H1 (cell line): ENCODE measurements at regions not wholly inside any gene's neighbourhood (a gene's known extent, or its start where the extent isn't known, plus 50 kb on each side); places are given as distances from the start of the nearest gene placed in this dataset.

Experiments used
- CTCF ChIA-PET: fragments of 300-600 bp; sonication (Branson Sonifier 250); formaldehyde crosslinking; loops from one replicate; lab custom pipeline; 2021; ENCODE audit not compliant: partially characterized antibody; lab: Charles Lee
- POLR2A ChIA-PET: fragments of 300-600 bp; sonication (Branson Sonifier 250); formaldehyde crosslinking; loops from one replicate; lab custom pipeline; 2021; ENCODE audit warnings: inconsistent platforms; ENCODE audit not compliant: partially characterized antibody; lab: Charles Lee
- DNase-seq, 2 experiments: peaks; one replicate each; pipeline versions ENCODE4 v3.0.0 to v3.0.0-alpha.2; 2010 to 2022; ENCODE audit warnings: low spot score in 2 of 2, low read depth in 1 of 2, mixed read lengths in 1 of 2
- FAIRE-seq: peaks from 2 replicates; lab custom pipeline; 2011; peaks lifted over from hg19 to GRCh38; lab: Jason Lieb, UNC
- H2AFZ ChIP-seq: 2 replicates; pipeline ENCODE4 v1.8.1; 2012; ENCODE audit warnings: low read length, inconsistent platforms
- H2AK5ac ChIP-seq: 2 replicates; pipeline ENCODE4 v1.6.1; 2013; ENCODE audit warnings: low read depth, low read length
- H2BK120ac ChIP-seq: replicated peaks from 2 replicates; pipeline ENCODE3; 2013; ENCODE audit warnings: low read depth, low read length, inconsistent platforms
- H2BK12ac ChIP-seq: 2 replicates; pipeline ENCODE4 v1.6.1; 2013; ENCODE audit warnings: low read depth, low read length
- H2BK15ac ChIP-seq: 2 replicates; pipeline ENCODE4 v1.6.1; 2013; ENCODE audit warnings: low read length
- H2BK20ac ChIP-seq: 2 replicates; pipeline ENCODE4 v1.6.1; 2013; ENCODE audit warnings: low read length
- H2BK5ac ChIP-seq: 2 replicates; pipeline ENCODE4 v1.6.1; 2013; ENCODE audit warnings: low read depth, low read length
- H3K14ac ChIP-seq: 2 replicates; pipeline ENCODE4 v1.6.1; 2013; ENCODE audit warnings: inconsistent platforms; ENCODE audit not compliant: insufficient read length
- H3K18ac ChIP-seq: 2 replicates; pipeline ENCODE4 v1.6.1; 2013; ENCODE audit warnings: low read length; ENCODE audit errors: extremely low read depth
- H3K23ac ChIP-seq: 2 replicates; pipeline ENCODE4 v1.6.1; 2013; ENCODE audit warnings: inconsistent platforms; ENCODE audit not compliant: insufficient read length
- H3K23me2 ChIP-seq: 2 replicates; pipeline ENCODE4 v1.6.1; 2013; ENCODE audit warnings: low read depth, low read length
- H3K27ac ChIP-seq: 2 replicates; pipeline ENCODE4 v1.6.1; 2011; ENCODE audit warnings: low read depth, low read length, inconsistent platforms
- H3K27me3 ChIP-seq, 4 experiments: replicated peaks in 1 of 4; 1 replicate in 1 of 4; 2 replicates in 3 of 4; pipeline versions ENCODE4 v1.6.1 to v1.8.1; 2011 to 2013; ENCODE audit warnings: low read length in 3 of 4, mild to moderate bottlenecking in 3 of 4, inconsistent platforms in 2 of 4, mixed read lengths in 2 of 4, moderate library complexity in 1 of 4; ENCODE audit not compliant: control insufficient read depth in 3 of 4, insufficient read depth in 3 of 4; ENCODE audit errors: extremely low read depth in 1 of 4
- H3K36me3 ChIP-seq, 4 experiments: 2 replicates each; pipeline versions ENCODE4 v1.6.1 to v1.8.1; 2011 to 2013; ENCODE audit warnings: mild to moderate bottlenecking in 4 of 4, low read length in 3 of 4, moderate library complexity in 2 of 4, control low read depth in 1 of 4, inconsistent platforms in 1 of 4; ENCODE audit not compliant: insufficient read depth in 4 of 4, control insufficient read depth in 2 of 4
- H3K4ac ChIP-seq: replicated peaks from 2 replicates; pipeline ENCODE3; 2013; ENCODE audit warnings: low read length, low read depth, mixed read lengths, inconsistent platforms; ENCODE audit not compliant: insufficient read length
- H3K4me1 ChIP-seq, 4 experiments: replicated peaks in 1 of 4; 1 replicate in 1 of 4; 2 replicates in 3 of 4; pipeline versions ENCODE4 v1.6.1 to v1.8.1; 2011 to 2013; ENCODE audit warnings: low read length in 3 of 4, inconsistent platforms in 2 of 4, mixed read lengths in 1 of 4; ENCODE audit not compliant: insufficient read depth in 4 of 4, control insufficient read depth in 3 of 4
- H3K4me2 ChIP-seq, 2 experiments: 2 replicates each; pipeline versions ENCODE4 v1.6.1 to v1.8.1; 2011 to 2013; ENCODE audit warnings: low read depth in 2 of 2, low read length in 2 of 2, control low read depth in 1 of 2, inconsistent platforms in 1 of 2, mild to moderate bottlenecking in 1 of 2; ENCODE audit not compliant: insufficient read depth in 1 of 2
- H3K4me3 ChIP-seq, 4 experiments: fragments of 200-600, 300-600 bp in 1 of 4; sonication (generic), shearing (Covaris generic), sonication (Bioruptor Twin) in 1 of 4; 2 replicates each; pipeline versions ENCODE4 v1.5.1 to v1.8.1; 2011 to 2016; ENCODE audit warnings: low read length in 4 of 4, low read depth in 3 of 4, control low read depth in 2 of 4, inconsistent platforms in 2 of 4, mild to moderate bottlenecking in 2 of 4, mixed read lengths in 1 of 4, moderate library complexity in 1 of 4; ENCODE audit not compliant: insufficient read depth in 2 of 4; ENCODE audit errors: extremely low read depth in 1 of 4
- H3K56ac ChIP-seq: replicated peaks from 2 replicates; pipeline ENCODE3; 2013; ENCODE audit warnings: low read depth, mild to moderate bottlenecking, mixed read lengths, low read length, inconsistent platforms; ENCODE audit not compliant: insufficient read length
- H3K79me1 ChIP-seq: 2 replicates; pipeline ENCODE4 v1.6.1; 2013; ENCODE audit warnings: low read depth, low read length, control low read depth
- H3K79me2 ChIP-seq, 2 experiments: 2 replicates each; pipeline versions ENCODE4 v1.6.1 to v1.8.1; 2012 to 2013; ENCODE audit warnings: low read length in 2 of 2, mild to moderate bottlenecking in 2 of 2, inconsistent platforms in 1 of 2; ENCODE audit not compliant: insufficient read depth in 2 of 2, control insufficient read depth in 1 of 2
- H3K9ac ChIP-seq, 4 experiments: replicated peaks in 1 of 4; 1 replicate in 1 of 4; 2 replicates in 3 of 4; pipeline versions ENCODE4 v1.6.1 to v1.8.1; 2011 to 2013; ENCODE audit warnings: low read depth in 3 of 4, low read length in 3 of 4, control low read depth in 2 of 4, mild to moderate bottlenecking in 2 of 4, moderate library complexity in 2 of 4, inconsistent platforms in 1 of 4; ENCODE audit errors: extremely low read depth in 1 of 4
- H3K9me3 ChIP-seq, 2 experiments: 2 replicates each; pipeline versions ENCODE4 v1.6.1 to v1.8.1; 2012 to 2013; ENCODE audit warnings: mild to moderate bottlenecking in 2 of 2, moderate library complexity in 2 of 2, control low read depth in 1 of 2, inconsistent platforms in 1 of 2, low read depth in 1 of 2, low read length in 1 of 2, mixed read lengths in 1 of 2; ENCODE audit not compliant: insufficient read depth in 2 of 2
- H4K20me1 ChIP-seq, 2 experiments: replicated peaks in 1 of 2; 2 replicates each; pipeline versions ENCODE3 to v1.8.1; 2011 to 2013; ENCODE audit warnings: inconsistent platforms in 2 of 2, low read length in 2 of 2, mild to moderate bottlenecking in 1 of 2; ENCODE audit not compliant: insufficient read depth in 2 of 2, control insufficient read depth in 1 of 2
- H4K5ac ChIP-seq: 2 replicates; pipeline ENCODE4 v1.6.1; 2013; ENCODE audit warnings: low read length, low read depth, mixed read lengths, inconsistent platforms; ENCODE audit not compliant: insufficient read length
- H4K8ac ChIP-seq: 2 replicates; pipeline ENCODE4 v1.8.0; 2013; ENCODE audit warnings: mild to moderate bottlenecking, moderate library complexity, low read length, inconsistent platforms; ENCODE audit not compliant: insufficient read depth; ENCODE audit errors: extremely low read depth
- H4K91ac ChIP-seq: replicated peaks from 2 replicates; pipeline ENCODE3; 2013; ENCODE audit warnings: low read length, mixed read lengths, inconsistent platforms; ENCODE audit not compliant: insufficient read length
- CBX8 ChIP-seq: fragments of 300-800, 300-1000 bp; sonication (generic); IDR thresholded peaks from 2 replicates; pipeline ENCODE4 v1.7.1; 2016; ENCODE audit warnings: low read depth, low read length, borderline replicate concordance
- CTCF ChIP-seq, 3 experiments: IDR thresholded peaks; 1 replicate in 2 of 3; 2 replicates in 1 of 3; pipeline versions ENCODE4 v1.5.1 to v1.6.1; 2011; ENCODE audit warnings: low read length in 3 of 3, mild to moderate bottlenecking in 3 of 3, inconsistent platforms in 2 of 3, low read depth in 1 of 3, moderate library complexity in 1 of 3; ENCODE audit not compliant: insufficient read depth in 1 of 3; ENCODE audit errors: control extremely low read depth in 1 of 3
- JUN ChIP-seq: IDR thresholded peaks from 2 replicates; pipeline ENCODE4 v1.6.1; 2011; ENCODE audit warnings: low read depth, mild to moderate bottlenecking, improper control_type of control experiment, low read length
- JUND ChIP-seq: IDR thresholded peaks from 2 replicates; pipeline ENCODE4 v1.6.1; 2011; ENCODE audit warnings: mild to moderate bottlenecking, improper control_type of control experiment, low read length
- NANOG ChIP-seq: IDR thresholded peaks from 2 replicates; pipeline ENCODE4 v1.6.1; 2011; ENCODE audit warnings: low read length, low read depth, mild to moderate bottlenecking, inconsistent platforms; ENCODE audit not compliant: insufficient read depth, poor library complexity, severe bottlenecking
- PHF8 ChIP-seq: fragments of 200-600 bp; sonication (generic); conservative IDR thresholded peaks from 2 replicates; pipeline ENCODE4 v1.7.1; 2012; ENCODE audit warnings: low read depth, mild to moderate bottlenecking, inconsistent platforms, low read length, moderate library complexity
- RAD21 ChIP-seq, 2 experiments: IDR thresholded peaks in 1 of 2; conservative IDR thresholded peaks in 1 of 2; 2 replicates each; pipeline ENCODE4 v1.6.1; 2011; ENCODE audit warnings: low read depth in 2 of 2, low read length in 2 of 2, improper control_type of control experiment in 1 of 2, inconsistent platforms in 1 of 2, mild to moderate bottlenecking in 1 of 2, moderate library complexity in 1 of 2
- TEAD4 ChIP-seq: IDR thresholded peaks from 2 replicates; pipeline ENCODE4 v1.6.1; 2012; ENCODE audit warnings: low read depth, low read length, inconsistent platforms, mixed read lengths
- USF2 ChIP-seq: IDR thresholded peaks from 2 replicates; pipeline ENCODE4 v1.6.1; 2011; ENCODE audit warnings: low read length, improper control_type of control experiment
- WGBS, 2 experiments: shearing (Covaris generic) in 1 of 2; methylation state at CpG; one replicate each; pipeline versions ENCODE4 v1.1.6 to v1.1.7; 2013 to 2015; ENCODE audit warnings: low lambda C conversion rate in 2 of 2, mixed read lengths in 2 of 2, inconsistent platforms in 1 of 2, low coverage in 1 of 2, missing lambda C conversion rate in 1 of 2; ENCODE audit not compliant: insufficient replicate concordance in 2 of 2, insufficient coverage in 1 of 2, insufficient read length in 1 of 2; ENCODE audit errors: extremely low coverage in 1 of 2, missing lambda C conversion rate in 1 of 2; 5-methylcytosine and 5-hydroxymethylcytosine counted together

- Histone ChIP-seq H3K4me2 (no peak overlapping the region), H4K91ac (no peak overlapping the region), H2AK5ac (no peak overlapping the region), H2BK15ac (no peak overlapping the region), H3K4me3 (no peak overlapping the region), H3K56ac (no peak overlapping the region), H2BK120ac (no peak overlapping the region), H3K79me1 (no peaks in the 10 kb centered on the region), H2BK12ac (peak overlapping the region; percentile 28; the same call in 1 of the 2 replicates), H3K9ac (no peak overlapping the region), H2BK20ac (no peak overlapping the region), H3K9me3 (no peaks in the 10 kb centered on the region), H4K8ac (no peak overlapping the region), H2BK5ac (no peak overlapping the region), H3K14ac (no peak overlapping the region), H3K23ac (no peak overlapping the region), H3K23me2 (no peaks in the 10 kb centered on the region), H3K79me2 (no peaks in the 10 kb centered on the region), H3K27me3 (no peaks in the 10 kb centered on the region), H3K4ac (no peak overlapping the region), H4K20me1 (no peaks in the 10 kb centered on the region), H3K36me3 (no peaks in the 10 kb centered on the region), H2AFZ (no peak overlapping the region), H3K18ac (no peak overlapping the region), H4K5ac (no peak overlapping the region), H3K27ac (no peak overlapping the region), H3K4me1 (peaks cover 0 to 4% (median 0%) of the 10 kb centered on the region in 4 experiments; a peak in 2 of 7 replicates)
- DNase-seq (no peak), FAIRE-seq (peak; percentile 81)
- ChIA-PET POLR2A (interaction anchor here (0.6 kb wide), 1 partner anchor 399 kb away, joined by 3 read pairs; no protein-coding TSS in a partner anchor), CTCF (interaction anchor here (0.6 to 4.7 kb wide), 20 partner anchors 10 to 414 kb away, joined by 3 to 48 read pairs (median 3); no protein-coding TSS in a partner anchor)
- WGBS, 2 experiments, result 67% methylated on average over 1 of the region's 1 CpG; no CpG with 5 or more reads in 1 of the 2 experiments
- TF ChIP-seq USF2 (no peak), RAD21 (IDR thresholded peaks at IDR 0.05 in 1 of 2, conservative IDR thresholded peaks at IDR 0.05 in 1 of 2; ENCODE audit: low read depth in 2 of 2, low read length in 2 of 2) (peak; percentile 66 to 75), PHF8 (no peak), TEAD4 (no peak), CTCF (IDR thresholded peaks at IDR 0.05; ENCODE audit: control extremely low read depth in 1 of 3, insufficient read depth in 1 of 3, low read depth in 1 of 3, low read length in 3 of 3) (peak in 2 of 3 experiments; percentile 45 to 50; a peak in 3 of 4 replicates), CBX8 (no peak), JUN (no peak), JUND (0 out of 2 replicates have a peak, but pooled peaks have one; percentile 51), NANOG (no peak)
These were observed 529.2 kb upstream of the GOLIM4 start for GRCh38 chr3:168624892-168625448.
